Stimulated activated naive CD8-positive, alpha-beta T cell treated with anti-CD3 and anti-CD28 coated beads, Interleukin-15, Interleukin-2, amounts not matched to agents 100 U/mL and 50 U/mL, for 24 hours (primary cell): ENCODE measurements at regions not wholly inside any gene's neighbourhood (a gene's known extent, or its start where the extent isn't known, plus 50 kb on each side); places are given as distances from the start of the nearest gene placed in this dataset.
"Not testable (repeated sequence)": the region's sequence is repeated elsewhere in the genome, so short reads cannot be mapped to it uniquely, and the experiment has no call there.

Experiments used
- ATAC-seq: fragments of 150-1000 bp; cut with Tn5 transposase; one replicate; pipeline ENCODE4 v1.10.0; 2021
- DNase-seq: peaks from one replicate; pipeline ENCODE4 v3.0.0; 2021

GRCh38 chr1:157325220-157325619, 187.0 kb upstream of the ETV3 start:
- DNase-seq (no peak), ATAC-seq (no peak)

- ATAC-seq, DNase-seq: not testable (repeated sequence)
Measured at GRCh38 chr1:157321972-157322371, 183.8 kb upstream of the ETV3 start.

GRCh38 chr1:157319567-157319966, 181.4 kb upstream of the ETV3 start:
- no peak for ATAC-seq
- DNase-seq, result no peak

GRCh38 chr1:157317229-157317628, 179.0 kb upstream of the ETV3 start:
- ATAC-seq, DNase-seq: not testable (repeated sequence)

- DNase-seq (no peak), ATAC-seq (no peak)
Measured at GRCh38 chr1:157315544-157315943, 177.3 kb upstream of the ETV3 start.

GRCh38 chr1:157314408-157314807, 176.2 kb upstream of the ETV3 start:
- DNase-seq (no peak), ATAC-seq (no peak)

- DNase-seq, result no peak
- no peak for ATAC-seq
Measured at GRCh38 chr1:157313240-157313807, 175.1 kb upstream of the ETV3 start.

- DNase-seq (no peak), ATAC-seq (no peak)
Measured at GRCh38 chr1:157312082-157312812, 174.1 kb upstream of the ETV3 start.

- no peak for DNase-seq
- no peak for ATAC-seq
Measured at GRCh38 chr1:157311730-157312081, 173.5 kb upstream of the ETV3 start.

- not testable (repeated sequence) for DNase-seq, ATAC-seq
Measured at GRCh38 chr1:157310805-157311729, 172.9 kb upstream of the ETV3 start.

GRCh38 chr1:157310401-157310800, 172.2 kb upstream of the ETV3 start:
- DNase-seq (no peak), ATAC-seq (no peak)

GRCh38 chr1:157307491-157307890, 169.3 kb upstream of the ETV3 start:
- ATAC-seq (no peak), DNase-seq (no peak)

GRCh38 chr1:157306896-157307295, 168.7 kb upstream of the ETV3 start:
- no peak for ATAC-seq
- DNase-seq, result no peak

- ATAC-seq (no peak), DNase-seq (no peak)
Measured at GRCh38 chr1:157304271-157304670, 166.1 kb upstream of the ETV3 start.

- DNase-seq (no peak), ATAC-seq (no peak)
Measured at GRCh38 chr1:157302724-157303123, 164.5 kb upstream of the ETV3 start.

GRCh38 chr1:157302199-157302497, 164.0 kb upstream of the ETV3 start:
- ATAC-seq, result no peak
- DNase-seq, result no peak

GRCh38 chr1:157301477-157302198, 163.4 kb upstream of the ETV3 start:
- no peak for ATAC-seq
- DNase-seq, result no peak

- not testable (repeated sequence) for DNase-seq, ATAC-seq
Measured at GRCh38 chr1:157294387-157295145, 156.4 kb upstream of the ETV3 start.

GRCh38 chr1:157292809-157293564, 154.8 kb upstream of the ETV3 start:
- no peak for DNase-seq
- ATAC-seq, result no peak

GRCh38 chr1:157292302-157292701, 154.1 kb upstream of the ETV3 start:
- DNase-seq, result no peak
- ATAC-seq, result no peak

GRCh38 chr1:157291083-157291482, 152.9 kb upstream of the ETV3 start:
- DNase-seq (no peak), ATAC-seq (no peak)
